Activated T-cell treated with anti-CD3 and anti-CD28 coated beads for 24 hours (primary cell): ENCODE measurements at regions not wholly inside any gene's neighbourhood (a gene's known extent, or its start where the extent isn't known, plus 50 kb on each side); places are given as distances from the start of the nearest gene placed in this dataset.

Source experiments
- DNase-seq: peaks from one replicate; pipeline ENCODE4 v3.0.0-alpha.2; 2020; ENCODE audit warnings: low read depth

DNA sequence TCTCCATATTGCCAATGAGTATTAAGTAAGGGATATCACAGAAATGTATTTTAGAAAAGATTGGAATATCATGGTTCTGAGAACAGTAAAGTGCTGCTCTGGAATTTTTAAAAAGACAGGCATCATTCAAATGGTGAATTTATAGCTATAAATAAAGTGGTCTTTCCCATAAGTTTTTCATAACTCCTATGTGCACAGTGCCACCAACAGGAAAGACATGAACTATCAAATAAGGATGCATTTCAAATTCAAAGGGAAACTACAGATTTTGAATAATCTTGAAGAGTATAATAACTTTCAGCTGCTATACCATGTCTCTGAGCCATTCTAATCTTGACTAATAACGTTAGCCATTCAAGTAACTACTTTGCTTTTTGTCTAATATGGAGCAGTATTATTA lies 456.8 kb upstream of the GJE1 start:
- DNase-seq = no peak

DNA sequence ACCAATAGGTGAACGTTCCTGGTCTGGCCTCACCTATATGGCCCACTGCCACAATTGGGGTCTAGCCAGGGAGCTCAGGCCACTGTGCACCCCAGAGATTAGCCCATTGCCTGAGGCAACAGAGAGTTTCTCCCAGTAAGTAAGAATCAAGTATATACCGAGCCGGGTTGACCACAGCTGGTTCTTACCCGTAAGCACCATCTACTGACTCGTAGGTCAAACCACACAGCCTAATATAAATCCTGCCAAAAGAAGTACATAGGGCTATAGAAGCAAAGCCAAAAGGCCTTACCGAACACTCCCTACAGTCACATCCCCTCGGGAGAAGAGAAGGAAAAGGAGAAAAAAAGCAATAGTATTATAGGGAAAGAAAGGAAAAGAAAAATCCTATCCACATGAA lies 463.6 kb upstream of the GJE1 start:
- DNase-seq = no peak

DNA sequence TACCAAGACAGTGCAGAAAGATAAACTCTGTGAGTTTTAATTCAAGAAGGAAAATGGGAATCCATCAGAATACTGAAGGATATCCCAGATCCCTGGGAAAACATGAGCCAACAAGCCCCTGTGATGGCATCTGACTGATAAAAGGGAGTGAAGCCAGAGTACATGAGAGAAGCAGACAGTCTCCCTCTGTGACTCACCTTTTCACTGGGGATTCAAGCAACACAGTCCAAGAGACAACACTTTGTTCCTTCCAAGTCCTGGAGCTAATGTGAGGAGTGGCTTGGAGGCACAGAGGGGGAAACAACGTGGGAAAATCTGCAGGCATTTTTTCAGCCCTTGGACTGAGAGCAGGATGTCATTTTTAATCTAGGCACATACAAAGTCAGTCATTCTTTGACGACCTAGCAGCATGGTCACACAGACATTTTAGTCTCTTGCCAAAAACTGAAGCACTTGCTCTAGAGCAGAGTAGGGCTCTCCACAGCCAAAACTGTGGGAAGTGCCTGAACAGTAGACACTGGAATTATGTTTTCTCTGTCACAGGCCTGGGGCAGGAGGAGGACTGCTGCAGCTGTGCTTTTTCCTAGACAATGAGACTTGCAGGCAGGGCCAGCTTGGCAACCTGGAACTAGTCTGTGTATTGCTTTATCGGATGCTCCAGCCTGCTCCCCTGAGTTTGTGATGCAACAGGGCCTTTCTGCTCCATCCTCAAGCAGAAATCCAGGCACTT lies 465.0 kb upstream of the GJE1 start:
- DNase-seq = no peak

DNA sequence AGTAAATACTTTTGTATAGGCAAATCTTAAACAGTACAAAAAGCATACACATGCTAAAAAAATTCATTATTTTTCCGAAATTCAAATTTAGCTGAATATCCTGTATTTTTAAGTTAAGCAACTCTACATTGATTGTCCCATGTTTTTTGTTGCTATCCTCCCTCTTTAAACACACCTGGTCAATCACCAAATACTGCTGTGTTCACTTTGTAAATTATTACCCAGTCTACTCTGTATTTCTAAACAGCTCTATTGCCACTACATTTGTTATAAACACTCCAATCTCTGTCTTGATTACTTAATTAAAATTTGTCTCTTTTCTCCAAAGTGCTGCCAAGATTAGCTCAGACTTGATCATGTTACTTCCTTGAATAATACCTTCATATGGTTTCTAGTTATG lies 466.5 kb upstream of the GJE1 start:
- DNase-seq = no peak

DNA sequence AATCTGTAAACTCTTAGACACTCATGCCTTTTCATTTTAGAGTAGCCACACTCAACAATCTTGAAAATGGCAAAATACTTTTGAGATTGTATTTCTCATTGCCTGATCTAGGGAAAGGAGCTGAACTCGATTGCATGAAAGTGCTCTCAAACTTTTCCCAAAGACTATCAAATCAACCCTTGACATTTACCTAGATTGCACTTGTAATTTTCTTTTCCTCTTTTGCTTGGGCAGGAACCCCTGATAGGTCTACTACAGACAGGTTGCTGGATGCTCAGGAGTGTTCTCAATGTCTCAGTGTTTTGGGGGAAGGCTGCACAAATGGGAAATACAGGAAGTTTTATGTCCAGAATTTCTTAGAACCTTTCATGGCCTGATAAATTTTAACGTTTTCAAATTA lies 468.0 kb upstream of the GJE1 start:
- DNase-seq = no peak

DNA sequence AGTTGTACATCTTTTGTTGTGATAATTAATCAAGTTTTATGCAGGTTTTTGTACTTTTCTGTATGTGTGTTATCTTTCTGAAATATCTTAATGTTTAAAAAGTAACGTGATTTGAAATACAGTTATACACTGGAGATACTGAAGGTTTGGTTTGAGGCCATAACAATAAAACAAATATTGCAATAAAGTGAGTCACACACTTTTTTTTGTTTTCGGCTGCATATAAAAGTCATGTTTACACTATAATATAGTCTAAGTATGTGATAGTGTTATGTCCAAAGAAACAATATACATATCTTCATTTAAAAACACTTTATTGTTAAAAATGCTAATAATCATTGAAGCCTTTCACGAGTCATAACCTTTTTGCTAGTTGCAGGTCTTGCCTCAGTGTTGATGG lies 473.1 kb upstream of the GJE1 start:
- no peak for DNase-seq

GRCh38 chr6:141658696-141659095 lies 474.0 kb upstream of the GJE1 start:
- DNase-seq = no peak

DNA sequence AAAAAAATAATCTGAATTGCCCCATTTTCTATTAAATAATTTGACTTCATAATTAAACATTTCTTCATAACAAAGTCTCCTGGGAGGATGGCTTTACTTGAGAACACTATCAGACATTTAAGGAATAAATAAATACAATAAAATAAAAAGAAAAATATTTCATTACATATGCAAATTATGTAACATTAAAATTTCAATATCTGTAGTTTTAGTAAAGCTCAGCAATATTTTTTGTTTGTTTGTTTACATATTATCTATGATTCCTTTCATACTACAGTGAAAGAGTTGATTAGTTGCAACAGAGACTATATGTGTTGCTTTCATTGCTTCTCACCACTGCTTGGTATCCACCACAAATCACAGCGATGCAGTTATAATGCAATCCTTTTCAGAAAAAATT lies 474.9 kb upstream of the GJE1 start:
- no peak for DNase-seq

GRCh38 chr6:141653590-141653989 lies 479.1 kb upstream of the GJE1 start:
- DNase-seq = no peak

- DNase-seq = no peak
These were observed 490.8 kb upstream of the GJE1 start for GRCh38 chr6:141641951-141642350.

- no peak for DNase-seq
These were observed 491.3 kb upstream of the GJE1 start for GRCh38 chr6:141641406-141641805.

DNA sequence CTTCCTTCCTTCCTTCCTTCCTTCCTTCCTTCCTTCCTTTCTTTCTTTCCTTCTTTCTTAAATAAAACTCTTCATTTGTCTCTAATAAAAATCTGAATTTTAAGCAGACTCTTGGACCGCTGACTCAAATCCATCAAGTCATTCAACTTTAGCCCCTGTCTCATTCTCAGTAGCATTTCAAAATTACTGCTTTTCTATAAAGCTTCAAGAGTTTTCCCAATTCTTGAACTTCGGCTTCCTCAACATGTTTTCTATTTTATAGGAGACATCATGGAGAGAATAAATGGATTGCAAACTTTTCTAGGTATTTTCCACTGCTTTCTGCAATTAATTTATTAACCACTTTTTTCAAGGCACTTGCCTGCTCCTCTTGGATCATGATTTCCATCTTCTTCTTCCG lies 497.1 kb upstream of the GJE1 start:
- no peak for DNase-seq

- DNase-seq = no peak
These were observed 498.5 kb upstream of the GJE1 start for GRCh38 chr6:141634269-141634668.

GRCh38 chr6:141624301-141624700 lies 508.4 kb upstream of the GJE1 start:
- no peak for DNase-seq

DNA sequence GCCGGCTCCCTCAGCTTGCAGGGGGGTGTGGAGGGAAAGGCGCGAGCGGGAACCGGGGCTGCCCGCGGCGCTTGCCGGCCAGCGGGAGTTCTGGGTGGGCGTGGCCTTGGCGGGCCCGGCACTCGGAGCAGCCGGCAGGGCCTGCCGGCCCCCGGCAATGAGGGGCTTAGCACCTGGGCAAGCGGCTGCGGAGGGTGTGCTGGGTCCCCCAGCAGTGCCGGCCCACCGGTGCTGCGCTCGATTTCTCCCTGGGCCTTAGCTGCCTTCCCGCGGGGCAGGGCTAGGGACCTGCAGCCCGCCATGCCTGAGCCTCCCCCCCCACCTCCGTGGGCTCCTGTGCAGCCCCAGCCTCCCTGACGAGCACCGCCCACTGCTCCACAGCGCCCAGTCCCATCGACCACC lies 514.5 kb upstream of the GJE1 start:
- no peak for DNase-seq

DNA sequence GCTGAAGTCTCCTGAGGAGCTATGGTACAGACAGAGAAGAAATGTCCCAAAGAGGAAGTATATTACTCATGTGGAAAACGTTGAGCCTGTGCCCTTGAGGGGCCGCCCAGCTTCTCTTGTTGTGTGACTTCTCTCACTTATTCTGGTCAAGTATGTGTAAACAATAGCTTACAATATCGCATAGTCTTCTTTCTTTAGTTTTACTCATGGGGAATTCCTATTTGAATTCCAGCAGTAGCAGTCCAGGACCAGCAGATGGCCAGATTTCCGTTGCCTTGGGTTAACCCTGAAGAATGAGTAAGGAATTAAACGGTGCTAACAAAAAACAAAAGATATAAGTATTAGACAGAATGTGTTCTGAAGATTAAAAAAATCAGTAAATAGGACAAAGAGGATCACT lies 522.0 kb upstream of the GJE1 start:
- DNase-seq = no peak

DNA sequence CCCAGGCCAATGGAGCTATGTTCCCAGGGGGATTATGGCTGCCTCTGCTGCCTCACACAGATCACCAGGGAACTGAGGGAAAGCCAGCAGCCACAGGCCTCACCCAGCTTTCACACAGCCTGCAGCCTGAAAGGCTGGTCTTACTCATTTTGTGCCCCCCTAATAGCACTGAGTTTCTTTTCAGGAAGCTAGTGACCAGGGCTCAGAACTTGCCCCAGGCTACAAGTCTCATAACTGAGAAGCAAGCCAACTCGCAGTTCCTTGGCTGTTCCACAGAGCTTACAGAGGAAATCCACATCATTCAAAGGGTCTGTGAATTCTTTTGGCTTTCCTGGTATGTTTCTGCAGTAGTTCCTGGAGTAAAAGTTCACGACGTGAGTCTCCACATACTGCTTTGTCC lies 524.8 kb upstream of the GJE1 start:
- DNase-seq = no peak

GRCh38 chr6:141598487-141598886 lies 534.2 kb upstream of the GJE1 start:
- no peak for DNase-seq

DNA sequence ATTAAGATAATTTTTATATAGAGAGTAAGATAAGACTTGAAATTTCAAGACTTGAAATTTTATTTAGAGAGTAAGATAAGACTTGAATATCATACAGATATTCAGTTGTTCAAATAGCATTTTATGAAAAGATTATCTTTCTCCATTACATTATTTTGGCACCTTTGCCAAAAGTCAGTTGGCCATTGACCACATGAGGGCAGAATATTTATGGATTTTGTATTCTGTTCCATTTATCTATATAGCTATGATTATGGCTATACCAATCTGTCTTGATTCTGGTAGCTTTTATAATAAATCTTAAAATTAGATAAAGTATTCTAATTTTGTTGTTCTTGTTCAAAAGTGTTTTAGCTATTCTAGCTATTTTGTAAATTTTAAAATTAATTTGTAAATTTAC lies 537.9 kb upstream of the GJE1 start:
- DNase-seq = no peak

- DNase-seq = no peak
These were observed 539.4 kb upstream of the GJE1 start for GRCh38 chr6:141593311-141593710.

GRCh38 chr6:141587482-141588266 lies 545.1 kb upstream of the GJE1 start:
- no peak for DNase-seq

GRCh38 chr6:141580988-141581552 lies 551.7 kb upstream of the GJE1 start:
- no peak for DNase-seq

- no peak for DNase-seq
These were observed 552.6 kb upstream of the GJE1 start for GRCh38 chr6:141580131-141580530.

GRCh38 chr6:141576751-141577150 lies 556.0 kb upstream of the GJE1 start:
- no peak for DNase-seq
